ENCODE measurements at regions not wholly inside any gene's neighbourhood (a gene's known extent, or its start where the extent isn't known, plus 50 kb on each side); places are given as distances from the start of the nearest gene placed in this dataset.

GRCh38 chr11:122360875-122361274 lies 244.9 kb upstream of the BLID start:
- H2BK5ac ChIP-seq (ENCODE audit: low read depth, low read length) = no peak overlapping the region
- H3K23me2 ChIP-seq (ENCODE audit: low read depth, low read length) = no peaks in the 10 kb centered on the region
- ChIA-PET CTCF (ENCODE audit: partially characterized antibody) (interaction anchor here (2.2 kb wide), 1 partner anchor 146 kb away, joined by 5 read pairs; no protein-coding TSS in a partner anchor), POLR2A (ENCODE audit: partially characterized antibody) (no interaction called here)
- H3K36me3 ChIP-seq (ENCODE audit: control insufficient read depth in 2 of 4, insufficient read depth in 4 of 4, low read length in 3 of 4) = no peaks in the 10 kb centered on the region
- peaks cover 0 to 3% (median 0%) of the 10 kb centered on the region in 4 experiments; a peak in 1 of 7 replicates for H3K4me1 ChIP-seq (replicated peaks in 1 of 4; ENCODE audit: control insufficient read depth in 3 of 4, insufficient read depth in 4 of 4, low read length in 3 of 4)
- H3K79me1 ChIP-seq (ENCODE audit: low read depth, low read length) = no peaks in the 10 kb centered on the region
- no peak overlapping the region for H2BK15ac ChIP-seq (ENCODE audit: low read length)
- H4K20me1 ChIP-seq (replicated peaks in 1 of 2; ENCODE audit: control insufficient read depth in 1 of 2, insufficient read depth in 2 of 2, low read length in 2 of 2) = no peaks in the 10 kb centered on the region
- H3K4me3 ChIP-seq (ENCODE audit: extremely low read depth in 1 of 4, insufficient read depth in 2 of 4, low read depth in 3 of 4, low read length in 4 of 4) = no peak overlapping the region
- H3K79me2 ChIP-seq (ENCODE audit: control insufficient read depth in 1 of 2, insufficient read depth in 2 of 2, low read length in 2 of 2) = no peaks in the 10 kb centered on the region
- H2AFZ ChIP-seq (ENCODE audit: low read length) = no peak overlapping the region
- H4K91ac ChIP-seq (replicated peaks; ENCODE audit: insufficient read length, low read length) = no peak overlapping the region
- no peak overlapping the region for H3K56ac ChIP-seq (replicated peaks; ENCODE audit: insufficient read length, low read depth, low read length)
- H2BK12ac ChIP-seq (ENCODE audit: low read depth, low read length) = no peak overlapping the region
- no peaks in the 10 kb centered on the region for H3K27me3 ChIP-seq (replicated peaks in 1 of 4; ENCODE audit: control insufficient read depth in 3 of 4, extremely low read depth in 1 of 4, insufficient read depth in 3 of 4, low read length in 3 of 4)
- no peak overlapping the region for H2AK5ac ChIP-seq (ENCODE audit: low read depth, low read length)
- no peak overlapping the region for H4K8ac ChIP-seq (ENCODE audit: extremely low read depth, insufficient read depth, low read length)
- no peak overlapping the region for H3K4ac ChIP-seq (replicated peaks; ENCODE audit: insufficient read length, low read depth, low read length)
- no peak overlapping the region for H3K23ac ChIP-seq (ENCODE audit: insufficient read length)
- no peak overlapping the region for H3K14ac ChIP-seq (ENCODE audit: insufficient read length)
- H3K9ac ChIP-seq (replicated peaks in 1 of 4; ENCODE audit: extremely low read depth in 1 of 4, low read depth in 3 of 4, low read length in 3 of 4) = no peak overlapping the region
- FAIRE-seq (no peak), DNase-seq (ENCODE audit: low read depth in 1 of 2, low spot score in 2 of 2) (no peak)
- H3K18ac ChIP-seq (ENCODE audit: extremely low read depth, low read length) = no peak overlapping the region
- H3K9me3 ChIP-seq (ENCODE audit: insufficient read depth in 2 of 2, low read depth in 1 of 2, low read length in 1 of 2) = no peaks in the 10 kb centered on the region
- H3K27ac ChIP-seq (ENCODE audit: low read depth, low read length) = no peak overlapping the region
- H3K4me2 ChIP-seq (ENCODE audit: insufficient read depth in 1 of 2, low read depth in 2 of 2, low read length in 2 of 2) = no peak overlapping the region
- WGBS, 2 experiments (ENCODE audit: extremely low coverage in 1 of 2, insufficient coverage in 1 of 2, insufficient read length in 1 of 2, insufficient replicate concordance in 2 of 2, low coverage in 1 of 2, low lambda C conversion rate in 2 of 2, missing lambda C conversion rate in 1 of 2) = 91% methylated on average over 4 of the region's 4 CpGs; no CpG with 5 or more reads in 1 of the 2 experiments
- H2BK120ac ChIP-seq (replicated peaks; ENCODE audit: low read depth, low read length) = no peak overlapping the region
- H2BK20ac ChIP-seq (ENCODE audit: low read length) = no peak overlapping the region
- H4K5ac ChIP-seq (ENCODE audit: insufficient read length, low read depth, low read length) = no peak overlapping the region
- TF ChIP-seq RFX5 (IDR thresholded peaks at IDR 0.05; ENCODE audit: borderline replicate concordance, low read depth, low read length) = no peak
- TF ChIP-seq SP1 (IDR thresholded peaks at IDR 0.05; ENCODE audit: low read depth, low read length) = no peak
- no peak for TF ChIP-seq SAP30 (IDR thresholded peaks at IDR 0.05; ENCODE audit: insufficient read depth, insufficient replicate concordance, low read length)
- no peak for TF ChIP-seq ATF3 (IDR thresholded peaks at IDR 0.05; ENCODE audit: insufficient read depth, low read depth, low read length)
- no peak for TF ChIP-seq SUZ12 (IDR thresholded peaks at IDR 0.05; ENCODE audit: low read length)
- no peak for TF ChIP-seq POLR2A (IDR thresholded peaks at IDR 0.05; ENCODE audit: control extremely low read depth in 1 of 2, low read depth in 2 of 2, low read length in 2 of 2)
- TF ChIP-seq CHD2 (IDR thresholded peaks at IDR 0.05; ENCODE audit: low read length) = no peak
- TF ChIP-seq, protein P1, sequence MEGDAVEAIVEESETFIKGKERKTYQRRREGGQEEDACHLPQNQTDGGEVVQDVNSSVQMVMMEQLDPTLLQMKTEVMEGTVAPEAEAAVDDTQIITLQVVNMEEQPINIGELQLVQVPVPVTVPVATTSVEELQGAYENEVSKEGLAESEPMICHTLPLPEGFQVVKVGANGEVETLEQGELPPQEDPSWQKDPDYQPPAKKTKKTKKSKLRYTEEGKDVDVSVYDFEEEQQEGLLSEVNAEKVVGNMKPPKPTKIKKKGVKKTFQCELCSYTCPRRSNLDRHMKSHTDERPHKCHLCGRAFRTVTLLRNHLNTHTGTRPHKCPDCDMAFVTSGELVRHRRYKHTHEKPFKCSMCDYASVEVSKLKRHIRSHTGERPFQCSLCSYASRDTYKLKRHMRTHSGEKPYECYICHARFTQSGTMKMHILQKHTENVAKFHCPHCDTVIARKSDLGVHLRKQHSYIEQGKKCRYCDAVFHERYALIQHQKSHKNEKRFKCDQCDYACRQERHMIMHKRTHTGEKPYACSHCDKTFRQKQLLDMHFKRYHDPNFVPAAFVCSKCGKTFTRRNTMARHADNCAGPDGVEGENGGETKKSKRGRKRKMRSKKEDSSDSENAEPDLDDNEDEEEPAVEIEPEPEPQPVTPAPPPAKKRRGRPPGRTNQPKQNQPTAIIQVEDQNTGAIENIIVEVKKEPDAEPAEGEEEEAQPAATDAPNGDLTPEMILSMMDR (IDR thresholded peaks at IDR 0.05; ENCODE audit: control extremely low read depth in 1 of 3, insufficient read depth in 1 of 3, low read depth in 1 of 3, low read length in 3 of 3) = no peak
- TF ChIP-seq CHD1 (IDR thresholded peaks at IDR 0.05; ENCODE audit: low read depth, low read length) = no peak
- TF ChIP-seq TEAD4 (IDR thresholded peaks at IDR 0.05; ENCODE audit: low read depth, low read length) = no peak
- TF ChIP-seq BRCA1 (IDR thresholded peaks at IDR 0.05; ENCODE audit: low read depth, low read length) = no peak
- no peak for TF ChIP-seq TBP (IDR thresholded peaks at IDR 0.05; ENCODE audit: low read depth, low read length)

Data from H1 (cell line).